NOMO-1 treated with dmso at 0.1 percent for 144 hours (cell line): ENCODE measurements at regions not wholly inside any gene's neighbourhood (a gene's known extent, or its start where the extent isn't known, plus 50 kb on each side); places are given as distances from the start of the nearest gene placed in this dataset.
"Not testable (repeated sequence)": the region's sequence is repeated elsewhere in the genome, so short reads cannot be mapped to it uniquely, and the experiment has no call there.

ENCODE experiments used
- DNase-seq: peaks from one replicate; lab custom pipeline; 2025; ENCODE audit not compliant: unreplicated experiment; lab: John Stamatoyannopoulos, UW

- DNase-seq: no peak
Observed at GRCh38 chr9:129547063-129547462, 73.8 kb downstream of the C9orf50 start.

DNA sequence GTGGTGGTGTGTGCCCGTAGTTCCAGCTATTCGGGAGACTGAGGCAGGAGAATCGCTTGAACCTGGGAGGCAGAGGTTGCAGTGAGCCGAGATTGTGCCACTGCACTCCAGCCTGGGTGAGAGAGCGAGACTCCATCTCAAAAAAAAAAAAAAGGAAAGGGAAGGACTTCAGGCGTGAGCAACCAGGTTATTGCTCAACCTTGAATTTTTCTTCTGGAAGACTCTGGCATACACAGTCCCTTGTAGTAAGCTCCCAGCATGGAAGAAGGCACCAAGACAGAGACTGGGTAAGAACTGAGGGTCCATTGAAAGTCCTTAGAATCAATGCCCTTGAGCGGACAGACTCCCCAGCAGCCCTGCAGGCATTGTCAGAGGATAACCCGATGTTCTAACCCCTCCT, 75.0 kb downstream of the C9orf50 start:
- DNase-seq: not testable (repeated sequence)

DNA sequence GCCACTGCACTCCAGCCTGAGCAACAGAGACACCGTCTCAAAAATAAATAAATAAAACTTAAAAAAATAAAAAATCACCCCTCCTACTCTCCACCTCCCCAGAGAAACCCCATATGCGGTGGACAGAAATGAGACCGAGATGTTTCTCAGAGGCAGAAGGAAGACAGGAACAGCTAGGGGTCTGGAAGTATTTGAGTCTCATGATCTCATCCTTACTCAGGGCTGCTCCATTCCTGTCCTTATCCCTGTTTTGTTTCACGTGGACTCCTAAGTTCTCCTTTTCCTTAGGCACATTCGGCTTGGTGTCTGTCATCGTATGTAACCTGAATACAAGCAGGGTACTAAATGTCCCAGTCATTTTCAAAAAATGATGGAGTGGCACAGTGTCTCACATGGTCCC, 76.1 kb downstream of the C9orf50 start:
- no peak for DNase-seq

GRCh38 chr9:129542741-129543140, 78.2 kb downstream of the C9orf50 start:
- DNase-seq: no peak

- DNase-seq: no peak
Observed at GRCh38 chr9:129541270-129541669, 79.6 kb downstream of the C9orf50 start.

DNA sequence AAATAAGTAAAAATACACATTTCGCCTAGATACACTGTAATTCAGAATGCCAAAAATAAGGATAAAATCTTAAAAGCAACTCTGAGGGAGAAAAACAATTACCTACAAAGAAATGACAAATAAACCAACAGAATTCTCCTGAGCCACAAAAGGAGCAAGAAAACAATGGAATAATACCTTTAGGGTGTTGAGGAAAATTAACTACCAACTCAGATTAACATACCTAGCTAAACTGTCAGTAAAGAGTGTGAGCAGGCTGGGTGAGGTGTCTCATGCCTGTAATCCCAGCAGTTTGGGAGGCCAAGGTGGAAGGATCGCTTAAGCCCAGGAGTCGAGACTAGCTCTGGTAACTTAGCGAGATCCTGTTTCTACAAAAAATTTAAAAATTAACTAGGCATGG, 81.5 kb downstream of the C9orf50 start:
- DNase-seq: no peak

DNA sequence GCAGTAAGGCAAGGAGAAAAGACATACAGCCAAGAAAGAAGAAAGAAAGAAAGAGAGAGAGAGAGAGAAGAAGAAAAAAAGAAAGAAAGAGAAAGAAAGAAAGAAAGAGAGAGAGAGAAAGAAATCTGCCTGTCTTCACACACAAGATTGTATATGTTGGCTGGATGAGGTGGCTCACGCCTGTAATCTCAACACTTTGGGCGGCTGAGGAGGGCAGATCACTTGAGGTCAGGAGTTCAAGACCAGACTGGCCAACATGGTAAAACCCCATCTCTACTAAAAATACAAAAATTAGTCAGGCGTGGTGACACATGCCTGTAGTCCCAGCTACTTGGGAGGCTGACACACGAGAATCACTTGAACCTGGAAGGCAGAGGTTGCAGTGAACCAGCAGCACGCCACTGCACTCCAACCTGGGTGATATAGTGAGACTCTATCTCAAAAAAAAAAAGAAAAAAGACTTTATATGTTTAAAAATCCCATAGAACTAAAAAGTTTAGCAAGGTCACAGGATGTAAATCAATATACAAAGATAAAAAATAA, 89.0 kb downstream of the C9orf50 start:
- DNase-seq: not testable (repeated sequence)

- not testable (repeated sequence) for DNase-seq
Observed at GRCh38 chr9:129527955-129528354, 92.9 kb downstream of the C9orf50 start.

DNA sequence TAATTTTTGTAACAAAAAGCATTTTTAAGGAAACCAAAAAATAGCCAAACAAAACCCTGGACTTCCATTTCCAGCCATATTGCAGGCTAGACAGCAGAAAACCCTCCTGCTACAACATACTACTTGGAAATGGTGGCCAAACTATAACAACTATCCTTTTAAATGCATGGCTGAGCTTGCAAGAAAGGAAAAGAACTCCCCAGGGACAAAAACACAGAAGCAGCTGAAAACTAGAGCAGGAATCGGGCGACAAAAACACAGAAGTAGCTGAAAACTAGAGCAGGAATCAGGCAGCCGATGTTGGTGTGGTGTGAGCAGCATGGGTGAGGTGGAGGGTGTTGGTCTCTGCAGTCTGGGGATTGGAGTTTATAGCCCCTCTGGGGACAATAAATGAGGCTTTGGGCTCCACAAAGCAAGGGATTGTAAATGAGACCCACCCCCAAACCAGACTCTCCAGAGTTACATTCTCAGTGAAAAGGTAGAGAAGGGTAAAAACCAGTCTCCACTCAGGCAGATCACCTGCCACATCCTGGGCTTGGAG, 95.2 kb downstream of the C9orf50 start:
- DNase-seq: no peak

GRCh38 chr9:129524582-129525270, 96.2 kb downstream of the C9orf50 start:
- DNase-seq: no peak

- no peak for DNase-seq
Observed at GRCh38 chr9:129523943-129524581, 96.8 kb downstream of the C9orf50 start.

GRCh38 chr9:129522351-129522750, 98.5 kb downstream of the C9orf50 start:
- no peak for DNase-seq

DNA sequence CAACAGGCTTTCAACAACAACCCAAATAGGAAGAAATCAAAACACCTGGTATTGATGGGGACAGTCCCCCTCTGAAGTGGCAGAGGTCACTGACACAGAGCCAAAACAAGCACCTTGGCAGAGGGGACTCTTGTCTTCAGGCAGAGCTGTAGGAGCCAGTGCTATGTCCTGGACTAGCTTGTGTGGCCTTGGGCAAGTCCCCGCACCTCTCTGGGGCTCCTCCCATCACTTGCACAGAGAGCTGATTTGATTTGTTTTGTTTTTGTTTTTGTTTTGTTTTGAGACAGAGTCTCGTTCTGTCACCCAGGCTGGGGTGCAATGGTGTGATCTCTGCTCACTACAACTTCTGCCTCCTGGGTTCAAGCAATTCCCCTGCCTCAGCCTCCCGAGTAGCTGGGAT, 100.8 kb downstream of the C9orf50 start:
- no peak for DNase-seq

DNA sequence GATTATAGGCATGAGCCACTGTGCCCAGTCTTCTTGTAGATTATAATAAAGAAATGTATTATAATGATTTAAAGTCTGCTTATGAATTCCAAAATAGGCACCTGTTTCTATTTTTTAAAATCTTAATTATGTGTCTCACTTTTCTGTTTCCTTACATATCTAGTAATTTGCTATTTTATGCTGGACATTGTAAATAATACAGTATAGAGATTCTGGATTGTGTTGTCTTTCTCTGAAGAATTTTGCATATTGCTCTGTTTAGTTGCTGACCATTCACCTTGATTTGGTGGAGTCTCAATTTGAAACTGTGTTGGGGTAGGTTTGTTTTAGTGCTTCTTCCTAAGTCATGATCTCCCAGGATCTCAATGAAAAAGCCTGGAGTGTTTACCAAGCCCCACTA, 102.8 kb downstream of the C9orf50 start:
- DNase-seq: no peak

DNA sequence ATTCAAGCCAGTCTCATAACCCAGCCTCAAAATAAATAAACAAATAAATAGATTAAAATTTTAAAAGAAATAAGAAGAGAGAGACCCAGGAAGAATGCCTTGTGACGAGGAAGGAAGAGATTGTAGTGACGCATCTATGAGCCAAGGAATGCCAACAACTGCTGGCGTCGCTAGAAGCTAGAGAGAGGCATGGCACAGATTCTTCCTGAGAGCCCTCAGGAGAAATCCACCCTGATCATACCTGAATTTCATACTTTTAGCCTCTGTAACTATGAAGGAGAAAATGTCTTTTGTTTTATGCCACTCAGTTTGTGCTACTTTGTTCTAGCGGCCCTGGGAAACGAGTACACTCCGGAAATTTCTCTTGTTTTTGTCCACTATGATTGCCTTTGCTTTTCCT, 103.9 kb downstream of the C9orf50 start:
- DNase-seq: no peak

- no peak for DNase-seq
Observed at GRCh38 chr9:129514891-129515290, 106.0 kb downstream of the C9orf50 start.

DNA sequence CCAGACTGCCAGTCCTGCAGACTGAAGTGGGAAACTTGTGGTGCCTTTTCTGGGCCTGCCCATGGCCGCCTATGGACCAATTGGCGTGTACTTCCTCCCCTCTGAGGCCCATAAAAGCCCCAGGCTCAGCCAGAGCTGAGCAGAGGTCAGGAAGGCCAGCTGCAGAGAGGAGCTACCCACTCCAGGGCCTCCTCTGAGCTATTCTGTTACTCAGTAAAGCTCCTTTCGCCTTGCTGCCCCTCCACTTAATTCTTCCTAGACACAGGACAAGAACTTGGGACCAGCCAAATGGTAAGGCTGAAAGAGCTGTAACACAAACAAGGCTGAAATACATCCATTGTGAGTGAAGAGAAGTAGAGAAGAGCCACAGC, 106.4 kb downstream of the C9orf50 start:
- DNase-seq: no peak

GRCh38 chr9:129513856-129514496, 106.9 kb downstream of the C9orf50 start:
- DNase-seq: no peak

DNA sequence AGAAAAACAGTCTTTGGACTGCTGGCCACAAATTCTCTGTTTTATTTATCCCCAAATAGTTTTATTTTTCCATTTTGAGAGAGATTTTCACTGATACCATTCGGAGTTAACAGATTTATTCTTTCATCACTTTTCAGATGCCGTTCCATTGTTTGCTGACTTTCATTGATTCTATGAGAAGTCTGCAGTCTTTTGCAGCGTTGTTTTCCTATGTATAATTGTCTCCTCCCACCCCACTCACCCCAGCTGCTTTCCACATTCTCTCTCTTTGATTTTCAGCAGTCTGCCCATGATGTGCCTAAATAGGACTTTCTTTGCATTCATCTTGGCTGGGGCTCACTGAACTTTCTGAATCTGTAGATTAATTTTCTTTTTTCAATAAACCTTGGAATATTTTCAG, 107.6 kb downstream of the C9orf50 start:
- DNase-seq: no peak

- no peak for DNase-seq
Observed at GRCh38 chr9:129511285-129511900, 109.5 kb downstream of the C9orf50 start.

- DNase-seq: no peak
Observed at GRCh38 chr9:129509533-129509928, 111.4 kb downstream of the C9orf50 start.
